Renal pelvis (tissue), 1 donor: ENCODE measurements at regions not wholly inside any gene's neighbourhood (a gene's known extent, or its start where the extent isn't known, plus 50 kb on each side); places are given as distances from the start of the nearest gene placed in this dataset.
"Not testable (repeated sequence)": the region's sequence is repeated elsewhere in the genome, so short reads cannot be mapped to it uniquely, and the experiment has no call there.

Experiments
- DNase-seq: peaks from one replicate; pipeline ENCODE4 v3.0.0-alpha.2; 2013

GRCh38 chr21:35466681-35467080, 417.6 kb upstream of the RUNX1 start:
- DNase-seq = not testable (repeated sequence)

GRCh38 chr21:35465741-35466140, 416.6 kb upstream of the RUNX1 start:
- DNase-seq = no peak

GRCh38 chr21:35461700-35462099, 412.6 kb upstream of the RUNX1 start:
- no peak for DNase-seq

GRCh38 chr21:35460441-35460840, 411.3 kb upstream of the RUNX1 start:
- no peak for DNase-seq

- no peak for DNase-seq
These were observed 409.3 kb upstream of the RUNX1 start for GRCh38 chr21:35458405-35458804.

- DNase-seq = no peak
These were observed 408.1 kb upstream of the RUNX1 start for GRCh38 chr21:35457097-35457804.

GRCh38 chr21:35451276-35451675, 402.2 kb upstream of the RUNX1 start:
- DNase-seq = no peak

GRCh38 chr21:35450830-35451229, 401.7 kb upstream of the RUNX1 start:
- DNase-seq = no peak

GRCh38 chr21:35449846-35450245, 400.7 kb upstream of the RUNX1 start:
- DNase-seq = no peak

GRCh38 chr21:35448876-35449599, 399.9 kb upstream of the RUNX1 start:
- DNase-seq = no peak

- no peak for DNase-seq
These were observed 395.3 kb upstream of the RUNX1 start for GRCh38 chr21:35444391-35444790.

GRCh38 chr21:35441868-35442582, 392.9 kb upstream of the RUNX1 start:
- no peak for DNase-seq

- DNase-seq = no peak
These were observed 389.7 kb upstream of the RUNX1 start for GRCh38 chr21:35438643-35439404.

- DNase-seq = no peak
These were observed 388.8 kb upstream of the RUNX1 start for GRCh38 chr21:35437941-35438340.

- no peak for DNase-seq
These were observed 387.8 kb upstream of the RUNX1 start for GRCh38 chr21:35436899-35437298.

GRCh38 chr21:35432601-35433000, 383.5 kb upstream of the RUNX1 start:
- DNase-seq = not testable (repeated sequence)

- DNase-seq = no peak
These were observed 381.2 kb upstream of the RUNX1 start for GRCh38 chr21:35430260-35430659.

- no peak for DNase-seq
These were observed 379.8 kb upstream of the RUNX1 start for GRCh38 chr21:35428937-35429336.

GRCh38 chr21:35428489-35428888, 379.4 kb upstream of the RUNX1 start:
- no peak for DNase-seq

GRCh38 chr21:35428001-35428320, 378.9 kb upstream of the RUNX1 start:
- DNase-seq = no peak

GRCh38 chr21:35427320-35428000, 378.4 kb upstream of the RUNX1 start:
- no peak for DNase-seq

GRCh38 chr21:35426897-35427296, 377.8 kb upstream of the RUNX1 start:
- no peak for DNase-seq
